ENCODE measurements at regions not wholly inside any gene's neighbourhood (a gene's known extent, or its start where the extent isn't known, plus 50 kb on each side); places are given as distances from the start of the nearest gene placed in this dataset.

- no peak overlapping the region for H3K4me3 ChIP-seq
- H3K4me1 ChIP-seq (ENCODE audit: insufficient read depth), result no peaks in the 10 kb centered on the region
- no peak for TF ChIP-seq POLR2A (IDR thresholded peaks at IDR 0.05)
- TF ChIP-seq CTCF (IDR thresholded peaks at IDR 0.05), result no peak
- TF ChIP-seq EP300 (IDR thresholded peaks at IDR 0.05), result no peak
- 75 to 91% (median 90%) methylated on average over 4 of the region's 4 CpGs for WGBS, 3 donors
- H3K36me3 ChIP-seq, result no peaks in the 10 kb centered on the region
- no peaks in the 10 kb centered on the region for H3K9me3 ChIP-seq
- H3K27me3 ChIP-seq, result no peaks in the 10 kb centered on the region
- H3K27ac ChIP-seq, result no peak overlapping the region
- DNase-seq, result no peak
- intact Hi-C loops (cut with DNase I), result no loop called here
These were observed 204.1 kb upstream of the CNR1 start for GRCh38 chr6:88370127-88370710.

- intact Hi-C loops (cut with DNase I), result loop anchor here in 1 of 4 donors (10.0 kb wide), 1 partner anchor 204 kb away; the partner anchor contains the start of gene CNR1
- no peak for DNase-seq
- Histone ChIP-seq H3K27me3 (no peaks in the 10 kb centered on the region), H3K27ac (no peak overlapping the region), H3K4me1 (ENCODE audit: insufficient read depth) (no peaks in the 10 kb centered on the region), H3K4me3 (no peak overlapping the region), H3K9me3 (no peaks in the 10 kb centered on the region), H3K36me3 (no peaks in the 10 kb centered on the region)
- 90 to 96% (median 91%) methylated on average over 3 of the region's 3 CpGs for WGBS, 3 donors
- TF ChIP-seq POLR2A (IDR thresholded peaks at IDR 0.05) (no peak), EP300 (IDR thresholded peaks at IDR 0.05) (no peak), CTCF (IDR thresholded peaks at IDR 0.05) (no peak)
These were observed 203.1 kb upstream of the CNR1 start for GRCh38 chr6:88369262-88369661.

- no peak for DNase-seq
- H3K4me1 ChIP-seq (ENCODE audit: insufficient read depth), result no peaks in the 10 kb centered on the region
- TF ChIP-seq CTCF (IDR thresholded peaks at IDR 0.05) (no peak), EP300 (IDR thresholded peaks at IDR 0.05) (peak; percentile 41)
- no peak overlapping the region for H3K27ac ChIP-seq
- WGBS, 3 donors, result 19 to 33% (median 22%) methylated on average over 2 of the region's 2 CpGs
- H3K36me3 ChIP-seq, result no peaks in the 10 kb centered on the region
- no peaks in the 10 kb centered on the region for H3K27me3 ChIP-seq
- intact Hi-C loops (cut with DNase I), result loop anchor here in 1 of 4 donors (10.0 kb wide), 1 partner anchor 203 kb away; the partner anchor contains the start of gene CNR1
- H3K4me3 ChIP-seq, result no peak overlapping the region
- no peaks in the 10 kb centered on the region for H3K9me3 ChIP-seq
These were observed 202.1 kb upstream of the CNR1 start for GRCh38 chr6:88368071-88368787.

GRCh38 chr6:88367248-88367647 is 201.1 kb upstream of the CNR1 start:
- no peak for TF ChIP-seq CTCF (IDR thresholded peaks at IDR 0.05)
- no peak for TF ChIP-seq EP300 (IDR thresholded peaks at IDR 0.05)
- TF ChIP-seq POLR2A (IDR thresholded peaks at IDR 0.05), result no peak
- no peaks in the 10 kb centered on the region for H3K9me3 ChIP-seq
- H3K27ac ChIP-seq, result no peak overlapping the region
- H3K4me1 ChIP-seq (ENCODE audit: insufficient read depth), result no peaks in the 10 kb centered on the region
- H3K36me3 ChIP-seq, result no peaks in the 10 kb centered on the region
- WGBS, 3 donors, result 34 to 47% (median 42%) methylated on average over 1 of the region's 1 CpG
- intact Hi-C loops (cut with DNase I), result loop anchor here in 1 of 4 donors (10.0 kb wide), 1 partner anchor 202 kb away; the partner anchor contains the start of gene CNR1
- no peak overlapping the region for H3K4me3 ChIP-seq
- DNase-seq, result no peak
- no peaks in the 10 kb centered on the region for H3K27me3 ChIP-seq

Data from ovary (tissue), 7 donors.